H9 (cell line): ENCODE measurements at regions not wholly inside any gene's neighbourhood (a gene's known extent, or its start where the extent isn't known, plus 50 kb on each side); places are given as distances from the start of the nearest gene placed in this dataset.

Source experiments
- DNase-seq: peaks from one replicate; pipeline ENCODE4 v3.0.0-alpha.2; 2017
- H2AFZ ChIP-seq: one replicate; pipeline ENCODE4 v1.6.1; 2013; ENCODE audit warnings: mild to moderate bottlenecking, low read length, control low read depth, moderate library complexity
- H2AK5ac ChIP-seq: 2 replicates; pipeline ENCODE4 v1.6.1; 2013; ENCODE audit warnings: low read length, control low read depth, mixed read lengths; ENCODE audit not compliant: insufficient read length
- H2BK120ac ChIP-seq: one replicate; pipeline ENCODE4 v1.6.1; 2013; ENCODE audit warnings: low read depth, mild to moderate bottlenecking, low read length, control low read depth, inconsistent platforms; ENCODE audit not compliant: poor library complexity, severe bottlenecking
- H2BK12ac ChIP-seq: 2 replicates; pipeline ENCODE4 v1.6.1; 2013; ENCODE audit warnings: low read length, control low read depth, mixed read lengths, low read depth; ENCODE audit not compliant: insufficient read length
- H2BK15ac ChIP-seq: 2 replicates; pipeline ENCODE4 v1.6.1; 2013; ENCODE audit warnings: low read depth, low read length, control low read depth
- H2BK20ac ChIP-seq: one replicate; pipeline ENCODE4 v1.6.1; 2013; ENCODE audit warnings: low read depth, mild to moderate bottlenecking, low read length, control low read depth, inconsistent platforms; ENCODE audit not compliant: poor library complexity, severe bottlenecking
- H2BK5ac ChIP-seq: 2 replicates; pipeline ENCODE4 v1.6.1; 2013; ENCODE audit warnings: low read length, control low read depth, mixed read lengths; ENCODE audit not compliant: insufficient read length
- H3K14ac ChIP-seq: 2 replicates; pipeline ENCODE4 v1.6.1; 2013; ENCODE audit warnings: low read length, control low read depth; ENCODE audit not compliant: insufficient read depth
- H3K18ac ChIP-seq: 2 replicates; pipeline ENCODE4 v1.6.1; 2013; ENCODE audit warnings: low read depth, mild to moderate bottlenecking, mixed read lengths, low read length, control low read depth; ENCODE audit not compliant: insufficient read length
- H3K23ac ChIP-seq: 2 replicates; pipeline ENCODE4 v1.6.1; 2013; ENCODE audit warnings: low read length, control low read depth, mixed read lengths, low read depth; ENCODE audit not compliant: insufficient read length
- H3K23me2 ChIP-seq: 2 replicates; pipeline ENCODE4 v1.6.1; 2013; ENCODE audit warnings: low read depth, mild to moderate bottlenecking, mixed read lengths, low read length, control low read depth; ENCODE audit not compliant: insufficient read length, poor library complexity, severe bottlenecking
- H3K27ac ChIP-seq: 2 replicates; pipeline ENCODE4 v1.5.1; 2013; ENCODE audit warnings: low read length, control low read depth, mixed read lengths, low read depth; ENCODE audit not compliant: insufficient read length
- H3K27me3 ChIP-seq: 2 replicates; pipeline ENCODE4 v1.6.1; 2013; ENCODE audit warnings: low read length, control low read depth, inconsistent platforms; ENCODE audit not compliant: insufficient read depth
- H3K4ac ChIP-seq: 2 replicates; pipeline ENCODE4 v1.6.1; 2013; ENCODE audit warnings: low read depth, mild to moderate bottlenecking, control low read depth, inconsistent platforms, low read length, moderate library complexity
- H3K4me1 ChIP-seq: 2 replicates; pipeline ENCODE4 v1.6.1; 2013; ENCODE audit warnings: low read length, control low read depth, inconsistent platforms; ENCODE audit not compliant: insufficient read depth
- H3K4me2 ChIP-seq: 2 replicates; pipeline ENCODE4 v1.6.1; 2013; ENCODE audit warnings: low read length, control low read depth, mixed read lengths; ENCODE audit not compliant: insufficient read length, insufficient read depth
- H3K56ac ChIP-seq: 2 replicates; pipeline ENCODE4 v1.6.1; 2013; ENCODE audit warnings: low read depth, mild to moderate bottlenecking, mixed read lengths, low read length, control low read depth; ENCODE audit not compliant: insufficient read length
- H3K79me1 ChIP-seq: 2 replicates; pipeline ENCODE4 v1.6.1; 2013; ENCODE audit warnings: low read depth, mild to moderate bottlenecking, moderate library complexity, low read length, control low read depth, inconsistent platforms; ENCODE audit not compliant: insufficient read depth, poor library complexity, severe bottlenecking
- H3K79me2 ChIP-seq: 2 replicates; pipeline ENCODE4 v1.6.1; 2013; ENCODE audit warnings: low read length, control low read depth, inconsistent platforms; ENCODE audit not compliant: insufficient read depth
- H3K9ac ChIP-seq: 2 replicates; pipeline ENCODE4 v1.6.1; 2013; ENCODE audit warnings: low read length, control low read depth, mixed read lengths; ENCODE audit not compliant: insufficient read length; ENCODE audit errors: extremely low read depth
- H3K9me3 ChIP-seq: one replicate; pipeline ENCODE4 v1.6.1; 2013; ENCODE audit warnings: low read depth, low read length, inconsistent platforms; ENCODE audit not compliant: control insufficient read depth
- H3T11ph ChIP-seq: one replicate; pipeline ENCODE4 v1.6.1; 2013; ENCODE audit warnings: mild to moderate bottlenecking, low read length, control low read depth, inconsistent platforms
- H4K20me1 ChIP-seq: one replicate; pipeline ENCODE4 v1.6.1; 2013; ENCODE audit not compliant: control insufficient read depth, insufficient read length, insufficient read depth
- H4K5ac ChIP-seq: 2 replicates; pipeline ENCODE4 v1.6.1; 2013; ENCODE audit warnings: low read depth, mild to moderate bottlenecking, mixed read lengths, low read length, control low read depth; ENCODE audit not compliant: insufficient read length
- H4K8ac ChIP-seq: replicated peaks from 2 replicates; pipeline ENCODE4 v1.6.1; 2013; ENCODE audit warnings: low read length, control low read depth, mixed read lengths, low read depth; ENCODE audit not compliant: insufficient read length
- H4K91ac ChIP-seq: 2 replicates; pipeline ENCODE4 v1.6.1; 2013; ENCODE audit warnings: low read depth, mild to moderate bottlenecking, moderate library complexity, mixed read lengths, low read length, control low read depth; ENCODE audit not compliant: insufficient read length
- H3K27ac Mint-ChIP-seq, 3 experiments: 2 replicates in 2 of 3; 3 replicates in 1 of 3; pipeline ENCODE4 v1.8.0; 2020 to 2021; ENCODE audit warnings: mixed read lengths in 3 of 3, mild to moderate bottlenecking in 1 of 3, moderate library complexity in 1 of 3
- H3K27me3 Mint-ChIP-seq: 2 replicates; pipeline ENCODE4 v1.8.0; 2021; ENCODE audit warnings: low read depth, mild to moderate bottlenecking, moderate library complexity, mixed read lengths
- H3K36me3 Mint-ChIP-seq, 3 experiments: 2 replicates in 2 of 3; 3 replicates in 1 of 3; pipeline ENCODE4 v1.8.0; 2020 to 2021; ENCODE audit warnings: low read depth in 3 of 3, mixed read lengths in 3 of 3; ENCODE audit not compliant: insufficient read depth in 1 of 3
- H3K4me1 Mint-ChIP-seq, 2 experiments: 2 replicates each; pipeline ENCODE4 v1.8.0; 2020; ENCODE audit warnings: mixed read lengths in 2 of 2
- H3K4me3 Mint-ChIP-seq, 2 experiments: 2 replicates in 1 of 2; 3 replicates in 1 of 2; pipeline ENCODE4 v1.8.0; 2020 to 2021; ENCODE audit warnings: mild to moderate bottlenecking in 2 of 2, mixed read lengths in 2 of 2, moderate library complexity in 1 of 2
- H3K9me3 Mint-ChIP-seq, 2 experiments: 2 replicates in 1 of 2; 3 replicates in 1 of 2; pipeline ENCODE4 v1.8.0; 2020; ENCODE audit warnings: mild to moderate bottlenecking in 2 of 2, mixed read lengths in 2 of 2, moderate library complexity in 1 of 2
- CTCF ChIP-seq: fragments of 200-600 bp; sonication (generic); conservative IDR thresholded peaks from 3 replicates; pipeline ENCODE4 v1.8.0; 2021; ENCODE audit warnings: antibody characterized with exemption, mild to moderate bottlenecking
- WGBS: extraction: QIAGEN DNeasy Blood & Tissue Kit; methylation state at CpG from one replicate; pipeline ENCODE4 v1.1.7; 2013; ENCODE audit warnings: missing lambda C conversion rate, low lambda C conversion rate, mixed read lengths; ENCODE audit not compliant: insufficient read length; ENCODE audit errors: extremely low coverage; 5-methylcytosine and 5-hydroxymethylcytosine counted together

- no peaks in the 10 kb centered on the region for H3K27me3 Mint-ChIP-seq
- Histone ChIP-seq H4K91ac (no peak overlapping the region), H3K27ac (no peak overlapping the region), H3K14ac (no peak overlapping the region), H3K4me1 (no peaks in the 10 kb centered on the region), H3K9me3 (no peaks in the 10 kb centered on the region), H2BK15ac (no peak overlapping the region), H2BK20ac (no peak overlapping the region), H2AK5ac (no peak overlapping the region), H3K4ac (no peak overlapping the region), H3T11ph (no peak overlapping the region), H4K8ac (no peak overlapping the region), H3K4me2 (no peak overlapping the region), H3K9ac (no peak overlapping the region), H2AFZ (no peak overlapping the region), H3K79me1 (no peaks in the 10 kb centered on the region), H2BK12ac (no peak overlapping the region), H3K27me3 (no peaks in the 10 kb centered on the region), H4K5ac (no peak overlapping the region), H2BK5ac (no peak overlapping the region), H3K23me2 (no peaks in the 10 kb centered on the region), H3K56ac (no peak overlapping the region), H3K79me2 (no peaks in the 10 kb centered on the region), H3K23ac (no peak overlapping the region), H3K18ac (no peak overlapping the region), H4K20me1 (no peaks in the 10 kb centered on the region), H2BK120ac (no peak overlapping the region)
- H3K36me3 Mint-ChIP-seq, result peaks cover 2 to 14% (median 4%) of the 10 kb centered on the region in 3 experiments; a peak in 4 of 7 replicates
- no peak for DNase-seq
- no peak overlapping the region for H3K4me3 Mint-ChIP-seq
- no CpG with 5 or more reads among the region's 6 CpGs for WGBS
- no peak for TF ChIP-seq CTCF
- peaks cover 8 to 11% of the 10 kb centered on the region in 2 experiments for H3K9me3 Mint-ChIP-seq
- H3K27ac Mint-ChIP-seq, result no peak overlapping the region
- H3K4me1 Mint-ChIP-seq, result no peaks in the 10 kb centered on the region
These were observed 71.5 kb upstream of the RGS2 start for GRCh38 chr1:192737306-192737705.
